ENCODE measurements at regions not wholly inside any gene's neighbourhood (a gene's known extent, or its start where the extent isn't known, plus 50 kb on each side); places are given as distances from the start of the nearest gene placed in this dataset.

- no peak for DNase-seq
Measured at GRCh38 chr9:88932766-88933165, 58.5 kb upstream of the S1PR3 start.

- no peak for DNase-seq
Measured at GRCh38 chr9:88933607-88934379, 57.5 kb upstream of the S1PR3 start.

GRCh38 chr9:88934876-88935535, 56.3 kb upstream of the S1PR3 start:
- DNase-seq, result no peak

GRCh38 chr9:88936132-88936531, 55.1 kb upstream of the S1PR3 start:
- DNase-seq, result no peak

- no peak for DNase-seq
Measured at GRCh38 chr9:88936668-88937067, 54.6 kb upstream of the S1PR3 start.

GRCh38 chr9:88937248-88937647, 54.0 kb upstream of the S1PR3 start:
- no peak for DNase-seq

GRCh38 chr9:88938189-88938588, 53.1 kb upstream of the S1PR3 start:
- DNase-seq, result no peak
